ENCODE measurements at regions not wholly inside any gene's neighbourhood (a gene's known extent, or its start where the extent isn't known, plus 50 kb on each side); places are given as distances from the start of the nearest gene placed in this dataset.

DNA sequence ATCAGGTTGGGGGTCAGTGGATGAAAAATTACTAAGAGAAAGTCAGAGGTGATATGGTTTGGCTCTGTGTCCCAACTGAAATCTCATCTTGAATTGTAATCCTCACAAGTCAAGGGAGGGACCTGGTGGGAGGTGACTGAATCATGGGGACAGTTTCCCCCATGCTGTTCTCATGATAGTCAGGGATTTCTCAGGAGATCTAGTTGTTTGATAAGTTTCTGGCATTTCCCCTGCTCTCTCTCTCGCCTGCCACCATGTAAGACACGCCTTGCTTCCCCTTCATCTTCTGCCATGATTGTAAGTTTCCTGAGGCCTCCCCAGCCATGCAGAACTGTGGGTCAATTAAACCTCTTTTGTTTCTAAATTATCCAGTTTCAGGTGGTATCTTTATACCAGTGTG is 945.8 kb upstream of the CRIM1 start:
- Histone ChIP-seq H3K4me2 (ENCODE audit: low read depth, low read length, poor library complexity, severe bottlenecking) (no peak overlapping the region), H3K9ac (ENCODE audit: low read length) (no peak overlapping the region), H3K4me3 (ENCODE audit: insufficient read depth, low read length, poor library complexity, severe bottlenecking) (no peak overlapping the region), H3K9me3 (ENCODE audit: insufficient read depth, low read length) (no peaks in the 10 kb centered on the region), H3K27ac (ENCODE audit: low read depth, low read length) (no peak overlapping the region), H3K27me3 (ENCODE audit: low read length) (no peaks in the 10 kb centered on the region), H4K20me1 (ENCODE audit: low read depth, low read length) (no peaks in the 10 kb centered on the region), H3F3A (ENCODE audit: insufficient read depth) (no peaks in the 10 kb centered on the region), H3K36me3 (ENCODE audit: low read length) (no peaks in the 10 kb centered on the region), H3K79me2 (ENCODE audit: insufficient read depth, low read length) (no peaks in the 10 kb centered on the region), H2AFZ (ENCODE audit: low read depth, low read length, severe bottlenecking) (no peak overlapping the region), H3K9me2 (replicated peaks; ENCODE audit: insufficient read depth, low read length) (no peaks in the 10 kb centered on the region)
- TF ChIP-seq, protein P1, sequence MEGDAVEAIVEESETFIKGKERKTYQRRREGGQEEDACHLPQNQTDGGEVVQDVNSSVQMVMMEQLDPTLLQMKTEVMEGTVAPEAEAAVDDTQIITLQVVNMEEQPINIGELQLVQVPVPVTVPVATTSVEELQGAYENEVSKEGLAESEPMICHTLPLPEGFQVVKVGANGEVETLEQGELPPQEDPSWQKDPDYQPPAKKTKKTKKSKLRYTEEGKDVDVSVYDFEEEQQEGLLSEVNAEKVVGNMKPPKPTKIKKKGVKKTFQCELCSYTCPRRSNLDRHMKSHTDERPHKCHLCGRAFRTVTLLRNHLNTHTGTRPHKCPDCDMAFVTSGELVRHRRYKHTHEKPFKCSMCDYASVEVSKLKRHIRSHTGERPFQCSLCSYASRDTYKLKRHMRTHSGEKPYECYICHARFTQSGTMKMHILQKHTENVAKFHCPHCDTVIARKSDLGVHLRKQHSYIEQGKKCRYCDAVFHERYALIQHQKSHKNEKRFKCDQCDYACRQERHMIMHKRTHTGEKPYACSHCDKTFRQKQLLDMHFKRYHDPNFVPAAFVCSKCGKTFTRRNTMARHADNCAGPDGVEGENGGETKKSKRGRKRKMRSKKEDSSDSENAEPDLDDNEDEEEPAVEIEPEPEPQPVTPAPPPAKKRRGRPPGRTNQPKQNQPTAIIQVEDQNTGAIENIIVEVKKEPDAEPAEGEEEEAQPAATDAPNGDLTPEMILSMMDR (IDR thresholded peaks at IDR 0.05; ENCODE audit: insufficient read depth, low read length, poor library complexity, severe bottlenecking), result no peak
- no peak for TF ChIP-seq EZH2phosphoT487 (conservative IDR thresholded peaks at IDR 0.05; ENCODE audit: low read length)

DNA sequence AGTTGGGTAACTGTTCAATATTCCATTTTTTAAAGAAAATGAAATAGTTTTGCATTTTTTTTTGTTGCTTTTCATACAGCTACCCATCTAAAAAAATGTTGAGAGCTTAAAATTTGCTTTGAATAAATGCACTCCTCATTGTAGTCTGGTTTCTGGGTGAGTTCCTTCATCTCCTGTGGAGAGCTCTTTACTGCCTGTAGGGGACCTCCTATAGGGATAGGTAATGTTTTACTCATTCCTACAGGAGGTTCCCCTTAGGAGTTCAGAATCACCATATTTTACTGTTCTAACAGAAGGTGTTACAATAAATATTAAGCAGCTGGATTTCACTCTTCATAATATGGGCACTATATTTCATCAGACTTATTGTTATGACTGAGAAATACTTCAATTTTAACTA is 947.3 kb upstream of the CRIM1 start:
- Histone ChIP-seq H3K36me3 (ENCODE audit: low read length) (no peaks in the 10 kb centered on the region), H2AFZ (ENCODE audit: low read depth, low read length, severe bottlenecking) (no peak overlapping the region), H3K79me2 (ENCODE audit: insufficient read depth, low read length) (no peaks in the 10 kb centered on the region), H3K4me2 (ENCODE audit: low read depth, low read length, poor library complexity, severe bottlenecking) (no peak overlapping the region), H3K27me3 (ENCODE audit: low read length) (no peaks in the 10 kb centered on the region), H4K20me1 (ENCODE audit: low read depth, low read length) (no peaks in the 10 kb centered on the region), H3K9me3 (ENCODE audit: insufficient read depth, low read length) (no peaks in the 10 kb centered on the region), H3K9ac (ENCODE audit: low read length) (no peak overlapping the region), H3K9me2 (replicated peaks; ENCODE audit: insufficient read depth, low read length) (no peaks in the 10 kb centered on the region), H3K27ac (ENCODE audit: low read depth, low read length) (no peak overlapping the region), H3F3A (ENCODE audit: insufficient read depth) (no peaks in the 10 kb centered on the region), H3K4me3 (ENCODE audit: insufficient read depth, low read length, poor library complexity, severe bottlenecking) (no peak overlapping the region)
- TF ChIP-seq, protein P1 (IDR thresholded peaks at IDR 0.05; ENCODE audit: insufficient read depth, low read length, poor library complexity, severe bottlenecking), result no peak
- no peak for TF ChIP-seq EZH2phosphoT487 (conservative IDR thresholded peaks at IDR 0.05; ENCODE audit: low read length)

DNA sequence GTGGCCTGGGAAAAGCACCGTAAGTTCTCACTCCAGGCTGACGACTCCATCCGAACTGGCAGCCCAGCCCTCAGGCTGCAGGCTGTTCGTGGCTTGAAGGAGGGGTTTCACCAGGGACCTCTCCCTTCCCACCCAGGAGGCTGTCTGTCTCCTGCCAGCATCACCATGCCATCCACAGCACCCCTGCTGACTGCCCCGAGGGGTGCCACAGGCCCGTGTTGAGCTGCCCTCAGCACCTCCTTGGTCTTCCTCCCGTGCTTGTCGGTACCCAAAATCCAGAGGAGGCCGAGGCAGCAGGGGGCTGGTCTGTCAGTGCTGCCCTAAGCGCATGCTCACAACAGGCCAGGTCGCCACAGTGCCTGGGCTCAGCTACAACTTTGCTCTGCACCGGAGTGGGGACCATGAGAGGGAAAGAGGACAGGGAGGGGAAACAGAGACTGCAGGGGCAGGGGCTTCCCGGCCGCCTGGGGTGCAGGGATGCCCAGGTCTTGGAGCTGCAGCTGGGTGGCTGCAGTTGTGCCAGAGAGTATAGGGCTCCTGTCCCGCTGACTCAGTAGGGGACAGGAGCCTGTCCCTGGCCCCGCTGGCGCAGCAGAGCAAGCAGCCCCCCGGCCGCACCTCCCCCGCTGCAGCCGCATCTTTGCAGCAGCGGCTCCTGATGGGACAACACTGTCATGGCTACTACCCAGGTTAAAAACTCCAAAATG is 963.7 kb upstream of the CRIM1 start:
- no peaks in the 10 kb centered on the region for H3K36me3 ChIP-seq (ENCODE audit: low read length)
- no peak for TF ChIP-seq EZH2phosphoT487 (conservative IDR thresholded peaks at IDR 0.05; ENCODE audit: low read length)
- TF ChIP-seq, protein P1 (IDR thresholded peaks at IDR 0.05; ENCODE audit: insufficient read depth, low read length, poor library complexity, severe bottlenecking), result no peak
- no peak overlapping the region for H2AFZ ChIP-seq (ENCODE audit: low read depth, low read length, severe bottlenecking)
- H3K9me3 ChIP-seq (ENCODE audit: insufficient read depth, low read length), result no peaks in the 10 kb centered on the region
- H3K4me3 ChIP-seq (ENCODE audit: insufficient read depth, low read length, poor library complexity, severe bottlenecking), result no peak overlapping the region
- H4K20me1 ChIP-seq (ENCODE audit: low read depth, low read length), result no peaks in the 10 kb centered on the region
- no peaks in the 10 kb centered on the region for H3K79me2 ChIP-seq (ENCODE audit: insufficient read depth, low read length)
- no peaks in the 10 kb centered on the region for H3K9me2 ChIP-seq (replicated peaks; ENCODE audit: insufficient read depth, low read length)
- no peak overlapping the region for H3K27ac ChIP-seq (ENCODE audit: low read depth, low read length)
- H3K27me3 ChIP-seq (ENCODE audit: low read length), result no peaks in the 10 kb centered on the region
- no peaks in the 10 kb centered on the region for H3F3A ChIP-seq (ENCODE audit: insufficient read depth)
- no peak overlapping the region for H3K4me2 ChIP-seq (ENCODE audit: low read depth, low read length, poor library complexity, severe bottlenecking)
- no peak overlapping the region for H3K9ac ChIP-seq (ENCODE audit: low read length)

Data from SU-DHL-6 (cell line).